ENCODE measurements at regions not wholly inside any gene's neighbourhood (a gene's known extent, or its start where the extent isn't known, plus 50 kb on each side); places are given as distances from the start of the nearest gene placed in this dataset.
"Not testable (repeated sequence)": the region's sequence is repeated elsewhere in the genome, so short reads cannot be mapped to it uniquely, and the experiment has no call there.

- DNase-seq: no peak
Observed at GRCh38 chr13:57784633-57785032, 153.1 kb downstream of the PCDH17 start.

- no peak for DNase-seq
Observed at GRCh38 chr13:57787058-57787791, 155.7 kb downstream of the PCDH17 start.

GRCh38 chr13:57799624-57800023 lies 168.1 kb downstream of the PCDH17 start:
- no peak for DNase-seq

- DNase-seq: no peak
Observed at GRCh38 chr13:57813651-57814050, 182.1 kb downstream of the PCDH17 start.

GRCh38 chr13:57815600-57815999 lies 184.1 kb downstream of the PCDH17 start:
- no peak for DNase-seq

GRCh38 chr13:57820924-57821323 lies 189.4 kb downstream of the PCDH17 start:
- DNase-seq: no peak

- DNase-seq: no peak
Observed at GRCh38 chr13:57823704-57824103, 192.2 kb downstream of the PCDH17 start.

- DNase-seq: no peak
Observed at GRCh38 chr13:57824121-57824520, 192.6 kb downstream of the PCDH17 start.

- no peak for DNase-seq
Observed at GRCh38 chr13:57825066-57825465, 193.5 kb downstream of the PCDH17 start.

GRCh38 chr13:57829496-57829895 lies 198.0 kb downstream of the PCDH17 start:
- DNase-seq: no peak

- DNase-seq: no peak
Observed at GRCh38 chr13:57832187-57832586, 200.6 kb downstream of the PCDH17 start.

- no peak for DNase-seq
Observed at GRCh38 chr13:57837801-57838200, 206.3 kb downstream of the PCDH17 start.

GRCh38 chr13:57843521-57843920 lies 212.0 kb downstream of the PCDH17 start:
- no peak for DNase-seq

- DNase-seq: no peak
Observed at GRCh38 chr13:57846600-57847173, 215.1 kb downstream of the PCDH17 start.

- DNase-seq: no peak
Observed at GRCh38 chr13:57857945-57858344, 226.4 kb downstream of the PCDH17 start.

- no peak for DNase-seq
Observed at GRCh38 chr13:57858376-57858775, 226.8 kb downstream of the PCDH17 start.

- no peak for DNase-seq
Observed at GRCh38 chr13:57862879-57863278, 231.3 kb downstream of the PCDH17 start.

- no peak for DNase-seq
Observed at GRCh38 chr13:57865600-57866294, 234.2 kb downstream of the PCDH17 start.

- DNase-seq: no peak
Observed at GRCh38 chr13:57874530-57874929, 243.0 kb downstream of the PCDH17 start.

GRCh38 chr13:57877601-57878000 lies 246.1 kb downstream of the PCDH17 start:
- DNase-seq: no peak

- no peak for DNase-seq
Observed at GRCh38 chr13:57878291-57878690, 246.7 kb downstream of the PCDH17 start.

- DNase-seq: no peak
Observed at GRCh38 chr13:57897225-57897624, 265.7 kb downstream of the PCDH17 start.

GRCh38 chr13:57899096-57899495 lies 267.6 kb downstream of the PCDH17 start:
- no peak for DNase-seq

GRCh38 chr13:57909833-57910232 lies 278.3 kb downstream of the PCDH17 start:
- DNase-seq: not testable (repeated sequence)
